Loucy (cell line): ENCODE measurements at regions not wholly inside any gene's neighbourhood (a gene's known extent, or its start where the extent isn't known, plus 50 kb on each side); places are given as distances from the start of the nearest gene placed in this dataset.

Experiments
- EZH2phosphoT487 ChIP-seq: fragments of 200-600 bp; IDR thresholded peaks from 2 replicates; pipeline ENCODE4 v1.6.1; 2018; ENCODE audit warnings: antibody characterized with exemption, mild to moderate bottlenecking, moderate library complexity, borderline replicate concordance
- TF ChIP-seq, protein P1 (sequence below): fragments of 200-600 bp; sonication (generic); conservative IDR thresholded peaks from 2 replicates; pipeline ENCODE4 v1.5.1; 2014; ENCODE audit warnings: mild to moderate bottlenecking, antibody characterized with exemption, low read length

DNA sequence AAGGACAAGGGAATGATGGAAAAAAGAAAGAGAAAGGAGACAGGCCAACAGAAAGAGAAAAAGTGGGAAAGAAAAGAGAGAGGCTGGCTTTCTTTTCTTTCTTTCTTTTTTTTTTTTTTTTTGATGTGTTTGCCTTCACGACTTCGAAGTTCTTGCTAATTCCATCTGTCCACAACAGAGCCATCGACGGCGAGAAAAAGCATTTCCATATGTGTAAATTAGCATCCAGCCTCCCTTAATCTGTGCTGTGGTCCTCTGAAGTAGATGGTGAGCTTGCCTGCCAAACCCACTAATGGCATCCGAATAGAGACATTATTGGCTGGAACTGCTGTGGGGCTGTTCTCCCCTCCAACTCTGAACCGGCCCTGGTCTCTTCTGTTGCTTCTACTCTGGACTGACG, 997.4 kb downstream of the BCL11B start:
- TF ChIP-seq, protein P1, sequence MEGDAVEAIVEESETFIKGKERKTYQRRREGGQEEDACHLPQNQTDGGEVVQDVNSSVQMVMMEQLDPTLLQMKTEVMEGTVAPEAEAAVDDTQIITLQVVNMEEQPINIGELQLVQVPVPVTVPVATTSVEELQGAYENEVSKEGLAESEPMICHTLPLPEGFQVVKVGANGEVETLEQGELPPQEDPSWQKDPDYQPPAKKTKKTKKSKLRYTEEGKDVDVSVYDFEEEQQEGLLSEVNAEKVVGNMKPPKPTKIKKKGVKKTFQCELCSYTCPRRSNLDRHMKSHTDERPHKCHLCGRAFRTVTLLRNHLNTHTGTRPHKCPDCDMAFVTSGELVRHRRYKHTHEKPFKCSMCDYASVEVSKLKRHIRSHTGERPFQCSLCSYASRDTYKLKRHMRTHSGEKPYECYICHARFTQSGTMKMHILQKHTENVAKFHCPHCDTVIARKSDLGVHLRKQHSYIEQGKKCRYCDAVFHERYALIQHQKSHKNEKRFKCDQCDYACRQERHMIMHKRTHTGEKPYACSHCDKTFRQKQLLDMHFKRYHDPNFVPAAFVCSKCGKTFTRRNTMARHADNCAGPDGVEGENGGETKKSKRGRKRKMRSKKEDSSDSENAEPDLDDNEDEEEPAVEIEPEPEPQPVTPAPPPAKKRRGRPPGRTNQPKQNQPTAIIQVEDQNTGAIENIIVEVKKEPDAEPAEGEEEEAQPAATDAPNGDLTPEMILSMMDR = no peak
- no peak for TF ChIP-seq EZH2phosphoT487
